Left hindlimb (tissue), 1 donor: ENCODE measurements at regions not wholly inside any gene's neighbourhood (a gene's known extent, or its start where the extent isn't known, plus 50 kb on each side); places are given as distances from the start of the nearest gene placed in this dataset.

Experiments
- DNase-seq: peaks from one replicate; pipeline ENCODE4 v3.0.0-alpha.2; 2018

DNA sequence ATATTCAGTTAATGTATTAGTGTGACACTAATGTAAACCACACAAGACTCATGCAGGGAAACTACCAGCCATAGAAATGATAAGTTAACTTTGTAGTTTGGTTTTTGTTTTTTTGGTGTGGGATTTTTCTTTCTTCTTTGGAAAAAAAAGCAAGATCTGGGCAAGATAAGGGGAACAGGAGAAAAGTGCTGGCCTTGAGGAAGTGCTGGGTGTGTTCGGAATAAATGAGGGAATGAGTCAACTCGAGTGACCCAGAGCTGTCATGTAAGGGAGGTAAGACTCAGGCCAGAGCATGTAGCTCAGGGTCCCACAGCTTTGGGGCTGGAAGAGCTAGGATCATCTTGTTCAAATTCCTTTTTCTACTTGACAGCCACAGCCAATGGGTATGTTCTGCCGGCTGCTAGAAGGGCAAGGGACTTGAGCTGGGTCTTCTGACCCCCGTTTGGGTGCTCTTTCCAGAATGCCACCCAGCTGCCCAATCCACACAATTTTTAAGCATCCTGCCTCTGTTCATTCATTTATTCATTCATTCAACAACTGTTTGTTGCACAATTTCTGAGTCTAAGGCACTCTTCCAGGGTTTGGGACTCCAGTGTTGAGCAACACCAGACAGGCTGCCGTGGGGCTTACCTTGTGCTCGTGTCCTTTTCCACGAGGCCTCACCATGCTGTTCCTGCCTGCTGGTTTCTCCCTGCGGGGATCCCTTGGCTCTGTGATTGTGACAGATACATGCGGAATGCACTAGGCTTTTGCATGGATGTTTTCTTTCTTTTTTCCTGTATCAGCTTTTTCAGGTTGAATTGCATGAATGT is 54.5 kb downstream of the CLDN34 start:
- DNase-seq: no peak

DNA sequence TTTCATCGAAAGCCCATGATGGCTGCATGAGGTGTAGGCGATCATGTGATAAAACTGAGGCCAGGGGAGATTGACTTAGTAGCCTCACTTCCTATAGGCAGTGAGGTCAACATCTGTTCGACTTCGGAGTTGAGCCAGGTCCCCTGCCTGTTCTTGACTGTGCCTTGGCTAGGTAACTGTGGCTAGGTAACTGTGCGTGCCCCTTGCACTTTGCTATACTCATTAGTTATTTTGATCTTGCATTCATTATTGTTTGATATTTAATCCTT is 55.0 kb downstream of the CLDN34 start:
- DNase-seq: no peak

DNA sequence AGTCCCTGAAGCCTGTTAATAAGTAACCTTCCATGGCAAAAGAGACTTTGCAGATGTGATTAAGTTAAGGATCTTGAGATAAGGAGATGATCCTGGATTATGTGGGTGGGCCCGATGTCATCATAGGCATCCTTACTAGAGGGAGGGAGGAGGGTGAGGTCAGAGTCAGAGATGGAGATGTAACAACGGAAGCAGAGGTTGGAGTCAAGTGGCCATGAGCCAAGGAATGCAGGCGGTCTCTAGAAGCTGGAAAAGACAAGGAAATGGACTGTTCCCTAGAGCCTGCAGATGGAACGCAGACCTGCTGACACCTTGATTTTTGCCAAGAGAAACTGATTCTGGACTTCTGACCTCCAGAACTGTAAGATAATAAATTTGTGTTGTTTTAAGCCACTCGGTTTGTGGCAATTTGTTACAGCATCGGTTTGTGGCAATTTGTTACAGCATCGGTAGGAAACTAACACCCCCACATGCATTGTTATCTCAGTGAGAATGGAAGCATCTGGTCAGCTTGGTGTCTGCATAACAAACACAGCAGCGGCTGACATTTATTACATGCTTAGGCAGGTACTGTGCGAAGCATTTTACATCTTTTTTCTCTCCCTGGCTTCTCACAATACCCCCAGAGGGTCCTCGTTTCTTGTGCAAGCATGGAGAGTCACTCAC is 55.6 kb downstream of the CLDN34 start:
- DNase-seq: no peak

DNA sequence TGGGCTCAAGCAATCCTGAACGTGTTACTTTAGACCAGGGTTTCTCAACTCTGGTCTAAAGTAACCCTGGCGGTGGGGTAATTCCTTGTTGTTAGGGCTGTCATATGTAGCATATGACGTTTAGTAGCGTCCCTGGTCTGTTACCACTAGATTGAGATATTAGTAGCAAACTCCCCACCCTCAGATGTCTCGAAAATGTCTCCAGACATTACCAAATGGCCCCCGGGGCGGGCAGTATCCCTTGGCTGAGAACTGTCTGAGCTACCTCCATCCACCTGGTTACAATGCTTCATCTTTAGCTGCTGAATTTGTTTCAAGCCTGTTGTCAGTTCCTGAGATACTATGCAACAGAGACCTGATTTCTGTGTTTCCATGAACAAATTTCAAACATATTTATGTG is 56.7 kb downstream of the CLDN34 start:
- no peak for DNase-seq

DNA sequence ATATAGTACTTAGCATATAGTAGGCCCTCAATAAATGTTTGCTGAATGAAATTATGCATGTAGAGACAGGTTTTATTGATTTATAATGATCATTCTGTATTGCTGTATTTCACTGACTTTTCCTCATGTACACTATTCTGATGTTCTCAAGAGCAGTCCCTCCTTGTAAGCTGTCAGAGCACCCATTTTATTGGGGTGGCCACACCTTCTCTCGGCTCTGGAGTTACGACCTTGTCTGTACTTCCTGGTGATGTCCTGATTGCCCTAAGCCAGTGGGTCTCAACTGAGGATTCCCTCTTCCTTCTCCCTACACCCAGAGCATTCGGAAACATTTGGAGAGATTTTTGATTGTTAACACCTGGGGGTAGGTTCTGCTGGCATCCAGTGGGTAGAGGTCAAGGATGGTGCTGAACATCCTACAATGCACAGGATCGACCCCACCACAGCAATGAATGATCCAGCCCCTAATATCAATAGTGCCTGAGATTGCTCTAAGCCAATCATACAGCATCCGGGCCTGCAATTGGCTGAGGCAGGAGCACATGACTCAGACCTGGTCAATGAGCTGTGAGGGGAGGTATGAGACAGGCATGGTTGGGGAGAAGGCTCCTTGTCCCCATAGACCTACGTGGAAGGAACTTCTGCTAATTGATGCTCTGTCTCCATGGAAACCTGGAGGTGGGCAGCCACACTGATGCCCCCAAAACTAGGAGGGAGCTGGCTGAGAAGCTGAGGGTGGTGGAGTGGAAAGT is 58.8 kb downstream of the CLDN34 start:
- no peak for DNase-seq

DNA sequence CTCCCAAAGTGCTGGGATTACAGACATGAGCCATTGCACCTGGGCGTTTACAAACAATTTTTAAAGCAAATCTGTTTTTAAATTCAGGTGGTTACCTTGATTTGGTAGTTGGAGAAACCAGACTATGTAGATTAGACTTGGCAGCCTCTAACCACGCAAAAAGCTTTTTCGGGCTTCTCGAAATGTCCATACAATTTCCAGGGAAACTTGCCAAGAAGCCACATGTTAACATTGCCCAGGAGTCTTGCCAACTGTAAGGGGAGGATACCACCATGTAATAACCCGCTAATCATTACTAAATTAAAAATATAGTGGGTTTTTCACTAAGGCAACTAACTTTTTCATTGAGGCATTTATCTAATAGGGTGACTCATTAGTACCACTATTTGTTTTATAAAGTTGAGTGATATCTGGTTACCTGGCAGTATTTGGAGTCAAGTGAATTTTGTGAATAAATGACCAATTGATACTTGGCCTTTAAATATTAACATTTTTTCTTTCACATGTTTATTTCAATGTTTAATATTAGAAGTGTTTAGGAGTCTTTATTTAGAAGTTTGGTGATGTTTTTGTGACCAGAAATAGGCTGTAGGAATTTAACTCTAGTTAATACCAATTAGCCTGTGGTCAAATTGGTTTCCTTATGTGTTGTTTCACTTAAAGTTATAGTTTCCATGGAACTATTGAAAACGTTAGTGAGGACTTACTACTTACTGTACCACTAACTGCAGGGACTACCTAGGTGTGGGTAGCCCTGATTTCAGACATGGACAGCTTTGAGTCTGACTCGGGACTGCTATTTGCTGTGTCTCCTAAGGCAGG is 61.3 kb downstream of the CLDN34 start:
- no peak for DNase-seq

DNA sequence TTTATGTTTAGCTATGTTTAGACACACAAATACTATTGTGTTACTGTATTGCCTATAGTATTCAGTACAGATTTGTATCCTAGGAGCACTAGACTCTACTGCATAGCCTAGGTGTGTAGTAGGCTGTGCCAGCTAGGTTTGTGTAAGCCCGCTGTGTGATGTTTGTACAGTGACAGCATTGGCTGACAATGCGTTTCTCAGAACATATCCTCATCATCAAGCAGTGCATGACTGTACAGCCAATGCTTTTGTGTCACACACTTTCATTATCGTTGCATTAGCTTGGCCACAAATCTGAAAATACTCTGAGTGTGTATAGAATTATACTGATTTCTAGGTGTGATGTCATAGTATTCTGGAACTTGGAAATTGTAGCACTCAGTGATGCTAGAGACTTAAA is 63.4 kb downstream of the CLDN34 start:
- DNase-seq: no peak

DNA sequence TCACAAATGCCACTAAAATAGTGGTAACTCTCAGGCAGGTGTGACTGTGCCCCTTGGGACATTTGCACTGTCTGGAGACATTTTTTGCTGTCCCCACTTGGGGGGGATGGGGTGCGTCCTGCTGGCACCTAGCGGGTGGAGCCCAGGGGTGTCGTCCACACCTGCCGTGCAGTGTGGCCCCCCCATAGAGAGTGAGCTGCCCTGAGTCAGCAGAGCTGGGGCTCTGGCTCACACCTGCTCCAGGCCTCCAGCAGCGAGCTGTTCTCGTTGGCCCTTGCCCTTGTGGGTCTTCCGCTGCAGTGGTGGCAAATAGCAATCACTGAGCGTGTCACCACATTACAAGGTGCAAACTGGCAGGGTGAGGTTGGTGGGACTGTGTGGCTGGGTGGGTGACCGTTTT is 64.6 kb downstream of the CLDN34 start:
- no peak for DNase-seq

DNA sequence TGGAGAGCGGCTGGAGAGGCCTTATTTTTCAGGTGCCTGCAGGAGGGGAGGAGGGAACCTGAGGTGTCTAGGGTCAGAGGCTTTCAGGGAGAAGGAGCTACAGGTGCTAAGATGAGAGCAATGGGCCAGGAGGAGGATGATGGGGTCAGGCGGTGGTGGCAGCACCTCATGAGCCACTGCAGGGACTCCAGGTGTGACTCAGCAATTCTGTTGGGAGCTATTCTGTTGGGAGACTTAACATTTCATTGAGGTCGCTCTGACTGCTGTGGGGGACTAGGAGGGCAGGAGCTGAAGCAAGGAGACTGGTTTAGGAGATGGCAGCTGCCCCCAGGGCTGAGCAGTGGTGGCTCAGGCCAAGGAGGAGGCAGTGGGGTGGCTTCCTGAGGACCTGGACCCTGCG is 65.0 kb downstream of the CLDN34 start:
- DNase-seq: no peak

DNA sequence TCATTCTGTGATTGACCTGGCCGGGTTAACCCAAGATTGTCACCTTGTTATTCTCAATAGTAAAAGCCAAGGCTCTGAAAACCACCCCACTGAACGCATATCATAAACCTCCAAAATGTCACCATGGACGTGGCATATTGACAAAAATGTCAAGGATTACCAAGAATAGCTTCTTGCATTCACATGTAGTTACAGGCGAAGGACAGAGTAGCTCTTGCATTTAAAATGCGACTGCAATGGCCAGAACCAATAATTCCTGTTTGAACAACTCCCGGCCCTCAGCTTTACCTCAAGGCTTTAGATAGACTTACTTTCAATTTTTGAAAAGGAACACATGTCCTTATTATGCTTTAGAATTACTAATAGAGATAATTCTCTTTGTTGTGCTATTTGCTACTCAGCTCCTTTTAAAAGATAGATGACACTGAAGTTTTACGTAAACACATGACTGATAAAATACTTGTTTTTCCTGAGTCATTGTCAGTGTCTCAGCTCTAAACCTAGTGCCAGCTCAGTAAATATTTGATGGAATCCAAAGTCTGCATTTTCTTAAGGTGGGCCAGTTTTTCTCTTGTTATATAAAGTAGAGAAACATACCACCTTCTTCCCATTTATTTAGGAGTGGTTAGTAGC is 66.3 kb downstream of the CLDN34 start:
- DNase-seq: no peak

DNA sequence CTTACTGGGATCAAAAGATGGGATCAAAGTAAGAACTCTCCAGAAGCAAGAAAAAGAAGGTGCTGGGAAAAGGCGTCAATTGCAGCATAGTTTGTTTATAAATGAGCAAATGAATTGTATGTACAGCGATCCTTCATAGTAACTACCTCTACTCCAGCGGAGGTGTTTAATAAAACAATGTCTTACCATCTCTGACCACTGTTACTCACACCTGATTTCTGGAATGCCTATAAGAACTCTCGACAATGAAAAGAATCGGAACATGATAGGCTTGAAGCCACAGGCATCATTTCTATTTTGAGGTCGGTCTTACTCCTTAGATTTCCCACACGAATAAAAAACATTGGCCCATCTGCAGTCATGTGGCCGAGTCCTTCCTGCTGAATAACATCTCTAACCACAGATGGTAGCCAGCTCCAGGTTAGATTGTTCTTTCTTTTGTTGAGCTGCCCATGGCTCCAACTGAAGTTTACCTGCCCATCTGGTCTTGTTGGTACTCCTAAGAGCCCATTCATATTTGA is 67.6 kb downstream of the CLDN34 start:
- DNase-seq: no peak

DNA sequence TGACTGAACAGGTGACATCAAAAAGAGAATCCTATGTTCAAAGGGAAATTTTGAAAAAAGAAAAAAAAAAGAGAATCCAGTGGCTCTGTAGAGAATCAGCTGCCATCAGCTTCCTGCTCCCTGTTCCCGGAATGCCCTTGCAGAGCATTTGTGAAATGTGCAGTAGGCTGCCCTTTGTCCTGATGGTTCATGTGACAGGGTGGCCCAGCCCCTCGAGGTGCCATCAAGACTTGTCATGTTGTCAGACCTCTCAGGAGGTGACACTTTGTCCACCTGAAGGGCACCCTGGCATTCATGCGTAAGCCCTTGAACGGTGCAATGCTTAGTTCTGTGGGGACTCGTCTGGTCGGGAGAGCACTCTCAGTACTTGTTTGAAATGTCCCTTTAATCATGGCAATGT is 71.4 kb downstream of the CLDN34 start:
- DNase-seq: no peak

DNA sequence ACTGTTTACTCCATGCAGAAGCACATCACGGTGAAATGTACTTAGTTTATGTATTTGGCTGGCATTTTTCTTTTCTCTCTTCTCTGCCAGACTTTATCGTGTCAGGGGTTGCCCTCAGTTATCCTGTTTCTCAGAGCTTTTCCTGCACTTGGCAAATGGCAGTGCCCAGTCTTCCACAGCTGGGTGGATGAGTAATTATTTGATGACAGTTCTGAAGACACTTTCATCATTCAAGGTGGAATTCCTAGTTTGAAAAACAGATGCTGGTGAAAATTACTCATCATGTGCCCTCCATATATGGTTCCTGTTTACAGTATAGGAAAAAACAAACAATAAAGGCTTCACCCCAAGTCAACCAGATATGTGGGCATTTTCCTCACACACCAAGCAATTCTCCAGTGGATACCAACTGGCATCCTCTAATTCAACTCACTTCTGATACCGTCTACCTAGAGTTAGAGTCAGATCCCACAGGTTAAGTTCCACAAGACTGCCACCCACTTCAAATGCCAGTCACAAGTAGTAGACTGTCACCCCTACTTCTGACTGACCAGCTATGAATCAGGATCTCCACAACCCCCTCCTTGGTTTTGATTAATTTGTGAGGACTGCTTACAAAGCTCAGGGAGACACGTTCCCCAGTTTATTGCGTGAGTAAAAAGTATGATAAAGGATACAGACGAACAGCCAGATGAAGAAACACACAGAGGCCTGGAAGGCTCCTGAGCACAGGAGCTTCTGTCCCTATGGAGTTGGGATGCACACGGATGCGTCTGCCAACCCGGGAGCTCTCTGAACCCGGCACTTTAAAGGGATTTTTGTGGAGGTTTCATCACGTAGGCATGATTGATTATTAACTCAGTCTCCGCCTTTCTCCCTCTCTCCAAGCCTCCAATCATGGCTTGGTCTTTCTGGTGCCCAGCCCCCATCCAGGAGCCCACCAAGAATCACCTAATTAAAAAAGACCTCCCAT is 72.9 kb downstream of the CLDN34 start:
- no peak for DNase-seq

DNA sequence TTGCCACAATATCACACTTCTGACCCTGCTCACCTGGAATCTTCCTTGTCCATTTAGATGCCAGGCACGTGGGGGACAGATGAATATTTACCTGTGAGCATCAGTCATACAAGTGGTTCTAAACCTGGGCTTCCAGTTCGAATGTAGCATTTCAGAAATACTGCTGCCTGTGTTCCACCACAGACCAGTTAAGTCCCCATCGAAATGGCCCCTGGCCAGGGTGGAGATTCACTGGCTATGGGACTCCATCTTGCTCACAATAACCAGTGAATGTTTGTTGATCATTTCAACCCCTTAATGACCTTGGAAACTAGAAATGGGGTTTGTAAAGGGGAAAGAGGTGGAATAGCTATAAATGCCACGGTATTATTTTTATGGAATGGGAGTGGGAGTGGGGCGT is 73.8 kb downstream of the CLDN34 start:
- no peak for DNase-seq

DNA sequence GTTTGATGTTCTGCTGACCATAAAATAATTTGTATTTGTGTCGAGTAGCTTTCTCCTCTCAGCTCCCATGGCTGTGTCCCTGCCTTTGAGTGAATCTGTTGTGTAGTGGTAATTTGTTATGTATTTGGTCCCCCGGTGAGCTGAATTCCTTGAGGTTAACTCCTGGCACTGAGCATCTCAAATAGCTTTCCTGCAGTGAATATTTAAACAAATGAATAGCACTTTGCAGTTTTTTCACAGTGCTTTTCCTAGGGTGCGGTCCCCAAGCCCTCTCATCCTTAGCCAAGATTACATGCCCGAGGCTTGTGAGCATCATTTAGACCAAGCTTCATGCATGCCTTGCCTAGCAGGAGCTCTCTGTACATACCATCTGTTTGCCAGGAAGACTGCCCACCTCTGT is 74.2 kb downstream of the CLDN34 start:
- no peak for DNase-seq

DNA sequence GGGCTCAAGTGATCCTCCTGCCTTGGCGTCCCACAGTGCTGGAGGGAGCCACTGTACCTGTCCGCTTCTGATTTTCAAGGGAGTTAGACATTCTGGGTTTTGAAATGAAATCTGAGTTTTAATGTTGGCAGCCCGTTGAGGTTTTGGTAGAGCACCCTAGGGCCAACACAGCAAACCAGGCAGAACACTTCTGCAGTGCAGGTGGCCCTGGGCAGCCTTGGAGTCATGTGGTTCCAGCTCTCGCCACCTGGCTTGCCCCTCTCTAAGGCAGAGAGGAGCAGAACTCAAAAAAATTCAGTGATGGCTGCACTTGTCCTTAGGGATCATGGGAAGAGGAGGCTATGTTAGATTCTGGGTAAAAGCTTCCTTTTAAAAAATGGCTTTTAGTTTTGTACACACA is 74.9 kb downstream of the CLDN34 start:
- DNase-seq: no peak

DNA sequence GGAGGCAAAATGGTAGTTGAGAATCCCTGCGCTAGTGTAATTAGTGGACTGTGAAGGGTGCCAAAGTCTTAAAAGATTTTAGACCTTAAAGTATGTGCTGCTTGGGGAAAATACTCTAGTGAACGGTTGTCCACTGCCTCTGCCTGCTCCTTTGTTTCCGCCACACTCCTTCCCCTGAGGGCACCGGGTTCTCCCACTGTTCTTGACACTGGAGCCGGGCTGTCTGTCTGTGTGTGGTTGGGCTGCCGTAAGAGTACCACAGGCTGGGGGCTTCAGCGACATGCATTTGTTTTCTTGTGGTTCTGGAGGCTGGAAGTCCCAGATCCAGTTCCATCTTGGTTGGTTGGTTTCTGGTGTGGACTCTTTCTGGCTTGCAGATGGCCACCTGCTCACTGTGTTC is 76.2 kb downstream of the CLDN34 start:
- DNase-seq: no peak

DNA sequence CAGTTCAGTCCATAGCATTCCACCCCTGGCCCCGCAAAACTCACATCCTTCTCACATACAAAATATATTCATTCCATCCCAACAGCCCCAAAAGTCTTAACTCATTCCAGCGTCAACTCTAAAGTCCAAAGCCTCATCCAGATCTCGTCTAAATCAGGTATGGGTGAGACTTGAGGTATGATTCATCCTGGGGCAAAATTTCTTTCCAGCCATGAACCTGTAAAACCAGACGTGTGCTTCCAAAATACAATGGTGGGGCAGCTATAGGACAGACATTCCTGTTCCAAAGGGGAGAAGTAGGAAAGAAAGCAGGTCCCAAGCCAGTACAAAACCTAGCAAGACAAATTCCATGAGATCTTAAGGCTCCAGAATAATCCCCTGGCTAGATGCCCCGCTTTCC is 76.9 kb downstream of the CLDN34 start:
- DNase-seq: no peak

DNA sequence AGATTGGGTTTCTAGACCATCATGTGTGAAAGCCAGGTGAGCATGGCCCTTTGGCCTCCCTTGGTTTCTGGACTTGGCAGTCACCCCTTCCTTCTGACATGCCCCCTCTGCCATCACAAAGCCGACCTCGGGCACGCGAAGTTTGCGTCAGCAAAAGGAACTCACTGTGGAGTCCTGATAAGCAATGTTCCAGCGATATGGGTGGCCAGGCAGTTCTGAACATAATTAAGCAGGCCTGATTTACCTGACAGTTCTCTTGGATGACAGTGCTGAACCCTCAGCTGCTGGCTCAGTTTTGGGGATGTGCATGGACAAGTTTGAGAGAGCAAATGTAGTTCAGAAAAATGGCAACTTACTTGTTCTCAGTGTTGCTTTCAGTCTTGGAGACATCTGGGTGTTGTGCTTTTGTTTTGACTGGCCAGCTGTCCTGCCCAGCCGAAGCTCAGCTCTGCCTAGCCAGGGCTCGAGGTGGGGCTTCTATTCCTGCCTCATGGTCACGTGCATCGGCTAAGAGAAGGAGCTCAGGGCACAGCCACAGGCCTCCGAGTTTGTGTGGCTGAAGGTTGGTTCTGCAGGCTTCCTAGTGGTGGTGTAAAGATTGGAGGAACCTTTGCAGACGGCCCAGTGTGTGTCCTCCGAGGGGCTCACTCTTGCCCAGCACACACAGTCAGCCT is 78.3 kb downstream of the CLDN34 start:
- no peak for DNase-seq

DNA sequence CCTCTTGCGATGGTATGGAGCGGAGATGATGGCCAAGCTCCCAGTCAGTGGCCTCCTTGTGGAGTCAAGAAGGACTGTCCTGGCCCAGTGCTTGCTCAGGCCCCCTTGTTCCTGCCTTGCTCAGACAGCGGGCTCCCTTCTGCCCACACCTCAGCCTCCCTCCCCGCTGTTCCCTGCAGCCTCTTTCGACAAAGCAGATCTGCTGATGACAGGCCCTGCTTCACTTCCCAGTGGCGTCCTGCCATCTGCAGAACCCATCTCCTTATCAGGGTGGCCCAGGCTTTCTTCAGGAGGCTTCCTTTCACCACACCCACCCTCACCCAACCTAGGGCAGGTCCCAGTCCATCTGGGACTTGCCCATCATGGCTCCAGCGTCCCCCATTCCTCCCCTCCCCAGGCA is 80.0 kb downstream of the CLDN34 start:
- DNase-seq: no peak

DNA sequence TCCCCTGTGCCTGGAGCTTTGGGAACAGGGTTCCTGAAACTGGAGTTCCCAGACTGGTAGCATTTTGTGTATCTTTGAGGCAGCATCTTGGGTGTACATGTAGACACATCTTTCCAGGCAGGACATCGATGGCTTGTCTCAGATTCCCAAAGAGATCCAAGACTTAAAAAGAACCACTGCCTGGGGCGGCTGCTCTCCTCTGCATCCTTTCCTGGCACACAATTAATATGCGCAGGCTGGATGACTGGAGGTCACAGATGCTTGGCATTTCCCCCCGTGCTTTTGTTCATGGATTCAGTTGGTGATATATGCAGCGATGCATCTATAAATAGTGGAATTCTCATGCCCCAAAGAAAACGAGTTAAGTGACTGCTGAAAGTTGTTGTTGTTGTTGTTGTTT is 80.5 kb downstream of the CLDN34 start:
- DNase-seq: no peak
